HG02759 (cell line): ENCODE measurements at regions not wholly inside any gene's neighbourhood (a gene's known extent, or its start where the extent isn't known, plus 50 kb on each side); places are given as distances from the start of the nearest gene placed in this dataset.
"Not testable (repeated sequence)": the region's sequence is repeated elsewhere in the genome, so short reads cannot be mapped to it uniquely, and the experiment has no call there.

ENCODE experiments used
- ATAC-seq: cut with Tn5 transposase; IDR thresholded peaks from one replicate; pipeline ENCODE4 v1.9.1; 2021; ENCODE audit warnings: mild to moderate bottlenecking, moderate library complexity; ENCODE audit not compliant: unreplicated experiment

- no peak for ATAC-seq
Measured at GRCh38 chr6:165010556-165011535, 298.6 kb downstream of the C6orf118 start.

GRCh38 chr6:165008971-165009370 lies 300.4 kb downstream of the C6orf118 start:
- ATAC-seq = no peak

GRCh38 chr6:165002866-165003265 lies 306.5 kb downstream of the C6orf118 start:
- ATAC-seq = no peak

GRCh38 chr6:165002358-165002757 lies 307.0 kb downstream of the C6orf118 start:
- ATAC-seq = no peak

- ATAC-seq = no peak
Measured at GRCh38 chr6:165001502-165002157, 307.8 kb downstream of the C6orf118 start.

GRCh38 chr6:164998297-164998696 lies 311.1 kb downstream of the C6orf118 start:
- no peak for ATAC-seq

GRCh38 chr6:164996838-164997237 lies 312.6 kb downstream of the C6orf118 start:
- no peak for ATAC-seq

- ATAC-seq = no peak
Measured at GRCh38 chr6:164991573-164991972, 317.8 kb downstream of the C6orf118 start.

- no peak for ATAC-seq
Measured at GRCh38 chr6:164990901-164991300, 318.5 kb downstream of the C6orf118 start.

GRCh38 chr6:164982389-164982788 lies 327.0 kb downstream of the C6orf118 start:
- no peak for ATAC-seq

- ATAC-seq = no peak
Measured at GRCh38 chr6:164967102-164967501, 342.3 kb downstream of the C6orf118 start.

- no peak for ATAC-seq
Measured at GRCh38 chr6:164962805-164963204, 346.6 kb downstream of the C6orf118 start.

- ATAC-seq = no peak
Measured at GRCh38 chr6:164947164-164947563, 362.2 kb downstream of the C6orf118 start.

- no peak for ATAC-seq
Measured at GRCh38 chr6:164942271-164942670, 367.1 kb downstream of the C6orf118 start.

GRCh38 chr6:164933238-164933794 lies 376.1 kb downstream of the C6orf118 start:
- ATAC-seq = not testable (repeated sequence)

- ATAC-seq = no peak
Measured at GRCh38 chr6:164929408-164929977, 379.9 kb downstream of the C6orf118 start.

GRCh38 chr6:164928728-164929407 lies 380.5 kb downstream of the C6orf118 start:
- no peak for ATAC-seq

- ATAC-seq = no peak
Measured at GRCh38 chr6:164928057-164928727, 381.2 kb downstream of the C6orf118 start.

GRCh38 chr6:164927288-164928056 lies 381.9 kb downstream of the C6orf118 start:
- peak; percentile 96 for ATAC-seq
